ENCODE measurements at regions not wholly inside any gene's neighbourhood (a gene's known extent, or its start where the extent isn't known, plus 50 kb on each side); places are given as distances from the start of the nearest gene placed in this dataset.

GRCh38 chr2:15829091-15829801 is 111.1 kb upstream of the MYCN start:
- Histone ChIP-seq H3K9ac (no peak overlapping the region), H3K27me3 (no peaks in the 10 kb centered on the region), H3K4me3 (no peak overlapping the region), H3K36me3 (no peaks in the 10 kb centered on the region), H3K27ac (no peak overlapping the region), H4K20me1 (no peaks in the 10 kb centered on the region), H3K9me3 (replicated peaks in 1 of 11) (peaks cover 0 to 5% (median 0%) of the 10 kb centered on the region in 11 experiments; a peak in 3 of 22 replicates), H3K4me2 (no peak overlapping the region), H3K4me1 (no peaks in the 10 kb centered on the region)
- no peak for TF ChIP-seq Cebpa-rat (IDR thresholded peaks at IDR 0.05)

GRCh38 chr2:15829985-15830384 is 110.4 kb upstream of the MYCN start:
- H4K20me1 ChIP-seq: no peaks in the 10 kb centered on the region

GRCh38 chr2:15830937-15831549 is 109.3 kb upstream of the MYCN start:
- Histone ChIP-seq H3K9ac (no peak overlapping the region), H3K27ac (no peak overlapping the region), H3K4me1 (no peaks in the 10 kb centered on the region), H3K9me3 (replicated peaks in 1 of 11) (peaks cover 0 to 11% (median 0%) of the 10 kb centered on the region in 11 experiments; a peak in 6 of 22 replicates), H3K4me2 (no peak overlapping the region), H3K4me3 (no peak overlapping the region), H3K27me3 (no peaks in the 10 kb centered on the region), H4K20me1 (no peaks in the 10 kb centered on the region), H3K36me3 (no peaks in the 10 kb centered on the region)
- no peak for TF ChIP-seq Cebpa-rat (IDR thresholded peaks at IDR 0.05)

More at GRCh38 chr2:15829985-15830384, 110.4 kb upstream of the MYCN start:
- Histone ChIP-seq H3K4me1 (no peaks in the 10 kb centered on the region), H3K27ac (no peak overlapping the region), H3K27me3 (no peaks in the 10 kb centered on the region), H3K9ac (no peak overlapping the region), H3K4me2 (no peak overlapping the region), H3K4me3 (no peak overlapping the region), H3K36me3 (no peaks in the 10 kb centered on the region), H3K9me3 (replicated peaks in 1 of 11) (peaks cover 0 to 11% (median 0%) of the 10 kb centered on the region in 11 experiments; a peak in 6 of 22 replicates)
- TF ChIP-seq Cebpa-rat (IDR thresholded peaks at IDR 0.05): no peak

- Histone ChIP-seq H3K4me3 (no peak overlapping the region), H3K27me3 (no peaks in the 10 kb centered on the region), H3K9me3 (replicated peaks in 1 of 11) (peaks cover 0 to 11% (median 0%) of the 10 kb centered on the region in 11 experiments; a peak in 6 of 22 replicates), H3K27ac (no peak overlapping the region), H3K9ac (no peak overlapping the region), H3K4me1 (no peaks in the 10 kb centered on the region), H3K36me3 (no peaks in the 10 kb centered on the region), H3K4me2 (no peak overlapping the region), H4K20me1 (no peaks in the 10 kb centered on the region)
- TF ChIP-seq Cebpa-rat (IDR thresholded peaks at IDR 0.05): no peak
Observed at GRCh38 chr2:15832030-15832709, 108.2 kb upstream of the MYCN start.

GRCh38 chr2:15832849-15833680 is 107.3 kb upstream of the MYCN start:
- no peaks in the 10 kb centered on the region for H3K4me1 ChIP-seq
- H3K9me3 ChIP-seq (replicated peaks in 1 of 11): peaks cover 0 to 11% (median 0%) of the 10 kb centered on the region in 11 experiments; a peak in 6 of 22 replicates
- TF ChIP-seq Cebpa-rat (IDR thresholded peaks at IDR 0.05): no peak
- no peak overlapping the region for H3K27ac ChIP-seq
- no peak overlapping the region for H3K9ac ChIP-seq
- no peaks in the 10 kb centered on the region for H3K27me3 ChIP-seq
- H3K4me3 ChIP-seq: no peak overlapping the region
- H3K4me2 ChIP-seq: no peak overlapping the region
- H3K36me3 ChIP-seq: no peaks in the 10 kb centered on the region
- no peaks in the 10 kb centered on the region for H4K20me1 ChIP-seq

GRCh38 chr2:15833731-15834130 is 106.6 kb upstream of the MYCN start:
- H3K9me3 ChIP-seq (replicated peaks in 1 of 11): peaks cover 0 to 11% (median 0%) of the 10 kb centered on the region in 11 experiments; a peak in 6 of 22 replicates
- no peak overlapping the region for H3K4me3 ChIP-seq
- H3K27me3 ChIP-seq: no peaks in the 10 kb centered on the region
- H3K4me2 ChIP-seq: no peak overlapping the region
- H4K20me1 ChIP-seq: no peaks in the 10 kb centered on the region
- no peak overlapping the region for H3K9ac ChIP-seq
- no peaks in the 10 kb centered on the region for H3K4me1 ChIP-seq
- no peaks in the 10 kb centered on the region for H3K36me3 ChIP-seq
- no peak for TF ChIP-seq Cebpa-rat (IDR thresholded peaks at IDR 0.05)
- no peak overlapping the region for H3K27ac ChIP-seq

GRCh38 chr2:15834381-15835031 is 105.8 kb upstream of the MYCN start:
- H3K9ac ChIP-seq: no peak overlapping the region
- no peak overlapping the region for H3K4me2 ChIP-seq
- no peaks in the 10 kb centered on the region for H3K27me3 ChIP-seq
- H3K27ac ChIP-seq: no peak overlapping the region
- no peaks in the 10 kb centered on the region for H3K4me1 ChIP-seq
- no peak overlapping the region for H3K4me3 ChIP-seq
- H3K36me3 ChIP-seq: no peaks in the 10 kb centered on the region
- peaks cover 0 to 11% (median 0%) of the 10 kb centered on the region in 11 experiments; a peak in 6 of 22 replicates for H3K9me3 ChIP-seq (replicated peaks in 1 of 11)
- no peak for TF ChIP-seq Cebpa-rat (IDR thresholded peaks at IDR 0.05)
- H4K20me1 ChIP-seq: no peaks in the 10 kb centered on the region

GRCh38 chr2:15835991-15836688 is 104.2 kb upstream of the MYCN start:
- no peak for TF ChIP-seq Cebpa-rat (IDR thresholded peaks at IDR 0.05)
- no peaks in the 10 kb centered on the region for H4K20me1 ChIP-seq
- no peak overlapping the region for H3K27ac ChIP-seq
- no peaks in the 10 kb centered on the region for H3K4me1 ChIP-seq
- no peak overlapping the region for H3K4me3 ChIP-seq
- H3K4me2 ChIP-seq: no peak overlapping the region
- no peaks in the 10 kb centered on the region for H3K27me3 ChIP-seq
- peaks cover 0 to 11% (median 0%) of the 10 kb centered on the region in 11 experiments; a peak in 6 of 22 replicates for H3K9me3 ChIP-seq (replicated peaks in 1 of 11)
- no peak overlapping the region for H3K9ac ChIP-seq
- no peaks in the 10 kb centered on the region for H3K36me3 ChIP-seq
